T-cell (primary cell): ENCODE measurements at regions not wholly inside any gene's neighbourhood (a gene's known extent, or its start where the extent isn't known, plus 50 kb on each side); places are given as distances from the start of the nearest gene placed in this dataset.
A peak's percentile ranks its signal among the peaks of the same experiment; 100 is the strongest.
"Not testable (repeated sequence)": the region's sequence is repeated elsewhere in the genome, so short reads cannot be mapped to it uniquely, and the experiment has no call there.

Experiments used
- ATAC-seq, 4 experiments: fragments of 200-7000 bp in 3 of 4; fragments of 150-1000 bp in 1 of 4; cut with Tn5 transposase; replicated peaks in 1 of 4; 1 replicate in 3 of 4; 2 replicates in 1 of 4; pipeline ENCODE4 v1.10.0; 2021; ENCODE audit warnings: moderate library complexity in 3 of 4, mild to moderate bottlenecking in 2 of 4, moderate number of reproducible peaks in 1 of 4
- CTCF ChIA-PET, 2 donors: fragments of 300-600 bp; sonication (Branson Sonifier 250); formaldehyde crosslinking; loops; one replicate each; lab custom pipeline; 2022; ENCODE audit warnings: antibody characterized with exemption in 2 of 2; lab: Charles Lee
- POLR2A ChIA-PET, 2 donors: fragments of 300-600 bp; sonication (Branson Sonifier 250); formaldehyde crosslinking; loops; one replicate each; lab custom pipeline; 2022; ENCODE audit warnings: antibody characterized with exemption in 2 of 2; lab: Charles Lee
- DNase-seq, 35 experiments: peaks; one replicate each; pipeline versions ENCODE4 v3.0.0 to v3.0.0-alpha.2; 2013 to 2023
- H3K27ac ChIP-seq: one replicate; pipeline ENCODE4 v1.5.1; 2013; ENCODE audit warnings: low read length
- H3K27me3 ChIP-seq, 2 experiments: replicated peaks in 1 of 2; 1 replicate in 1 of 2; 2 replicates in 1 of 2; pipeline versions ENCODE4 v1.6.1 to v1.7.0; 2013; ENCODE audit warnings: low read length in 1 of 2, mixed read lengths in 1 of 2; ENCODE audit not compliant: control insufficient read depth in 2 of 2, insufficient read depth in 2 of 2; ENCODE audit errors: extremely low read depth in 1 of 2
- H3K36me3 ChIP-seq, 2 donors: 1 replicate in 1 of 2; 2 replicates in 1 of 2; pipeline versions ENCODE4 v1.6.1 to v1.7.0; 2013; ENCODE audit warnings: low read length in 1 of 2; ENCODE audit not compliant: control insufficient read depth in 2 of 2, insufficient read depth in 1 of 2; ENCODE audit errors: extremely low read depth in 1 of 2
- H3K4me1 ChIP-seq, 2 experiments: 1 replicate in 1 of 2; 2 replicates in 1 of 2; pipeline versions ENCODE4 v1.6.1 to v1.7.0; 2013; ENCODE audit warnings: low read length in 2 of 2, mixed read lengths in 1 of 2; ENCODE audit not compliant: insufficient read depth in 2 of 2, control insufficient read depth in 1 of 2; ENCODE audit errors: extremely low read depth in 1 of 2
- H3K4me3 ChIP-seq, 2 donors: 1 replicate in 1 of 2; 2 replicates in 1 of 2; pipeline versions ENCODE4 v1.5.1 to v1.7.0; 2013; ENCODE audit warnings: mild to moderate bottlenecking in 2 of 2, low read length in 1 of 2, moderate library complexity in 1 of 2; ENCODE audit not compliant: control insufficient read depth in 1 of 2; ENCODE audit errors: extremely low read depth in 1 of 2
- H3K9me3 ChIP-seq: 2 replicates; pipeline ENCODE4 v1.7.0; 2013
- H3K27ac Mint-ChIP-seq, 2 donors: one replicate each; pipeline ENCODE4 v1.8.0; 2020 to 2021; ENCODE audit warnings: mild to moderate bottlenecking in 2 of 2, mixed read lengths in 2 of 2
- H3K27me3 Mint-ChIP-seq, 2 donors: one replicate each; pipeline ENCODE4 v1.8.0; 2021 to 2022; ENCODE audit warnings: mixed read lengths in 2 of 2
- H3K36me3 Mint-ChIP-seq: one replicate; pipeline ENCODE4 v1.8.0; 2021; ENCODE audit warnings: mixed read lengths
- H3K4me1 Mint-ChIP-seq, 3 donors: one replicate each; pipeline ENCODE4 v1.8.0; 2020 to 2022; ENCODE audit warnings: mixed read lengths in 3 of 3, mild to moderate bottlenecking in 1 of 3
- H3K4me3 Mint-ChIP-seq, 3 donors: one replicate each; pipeline ENCODE4 v1.8.0; 2020 to 2022; ENCODE audit warnings: mild to moderate bottlenecking in 3 of 3, mixed read lengths in 3 of 3, moderate library complexity in 3 of 3
- H3K9me3 Mint-ChIP-seq, 3 donors: one replicate each; pipeline ENCODE4 v1.8.0; 2020 to 2022; ENCODE audit warnings: mixed read lengths in 3 of 3
- WGBS: methylation state at CpG from one replicate; pipeline ENCODE4 v1.1.5; 2013; ENCODE audit warnings: missing lambda C conversion rate; ENCODE audit not compliant: insufficient coverage; 5-methylcytosine and 5-hydroxymethylcytosine counted together

GRCh38 chr2:87075054-87075790 is 53.6 kb upstream of the PLGLB1 start:
- POLR2A ChIA-PET, result interaction anchor here in 1 of 2 donors (0.7 kb wide), 1 partner anchor 1525 kb away, joined by 3 read pairs; no protein-coding TSS in a partner anchor
- H3K4me3 Mint-ChIP-seq, result peak overlapping the region; percentile 82 to 89 (median 84)
- peaks cover 12 to 18% (median 15%) of the 10 kb centered on the region in 3 donors for H3K4me1 Mint-ChIP-seq
- Histone ChIP-seq H3K4me3 (peak overlapping the region; percentile 44 to 59), H3K27ac (peak overlapping the region; percentile 29)
- H3K9me3 Mint-ChIP-seq, H3K9me3 ChIP-seq, H3K4me1 ChIP-seq, ATAC-seq, H3K27me3 ChIP-seq, H3K36me3 ChIP-seq, H3K27me3 Mint-ChIP-seq, CTCF ChIA-PET, H3K36me3 Mint-ChIP-seq: not testable (repeated sequence)
- WGBS, result 0% methylated on average over 2 of the region's 47 CpGs
- H3K27ac Mint-ChIP-seq, result peak overlapping the region; percentile 43 to 66
- peak in 19 of 35 experiments; percentile 0 to 32 (median 14) for DNase-seq

GRCh38 chr2:87075791-87076252 is 54.2 kb upstream of the PLGLB1 start:
- CTCF ChIA-PET, H3K9me3 ChIP-seq, H3K4me1 ChIP-seq, H3K9me3 Mint-ChIP-seq, H3K27me3 Mint-ChIP-seq, POLR2A ChIA-PET, H3K36me3 ChIP-seq, H3K36me3 Mint-ChIP-seq, H3K27me3 ChIP-seq: not testable (repeated sequence)
- Mint-ChIP-seq H3K27ac (peak overlapping the region; percentile 46 to 84), H3K4me3 (peak overlapping the region; percentile 75 to 89 (median 77)), H3K4me1 (peaks cover 6 to 13% (median 9%) of the 10 kb centered on the region in 3 donors)
- H3K27ac ChIP-seq, result peak overlapping the region; percentile 29
- DNase-seq, result peak in 34 of 35 experiments; percentile 36 to 69 (median 54)
- WGBS, result 0% methylated on average over 21 of the region's 64 CpGs
- H3K4me3 ChIP-seq, result peak overlapping the region in 1 of 2 donors; percentile 59
- ATAC-seq, result peak; percentile 36 to 42 (median 42)

- POLR2A ChIA-PET, H3K27me3 ChIP-seq, H3K36me3 ChIP-seq, H3K27me3 Mint-ChIP-seq, H3K9me3 ChIP-seq, H3K4me1 ChIP-seq, H3K36me3 Mint-ChIP-seq, CTCF ChIA-PET, H3K9me3 Mint-ChIP-seq: not testable (repeated sequence)
- Mint-ChIP-seq H3K4me1 (peaks cover 6 to 11% (median 8%) of the 10 kb centered on the region in 3 donors), H3K27ac (peak overlapping the region; percentile 94 to 97), H3K4me3 (peak overlapping the region; percentile 89 to 92 (median 90))
- Histone ChIP-seq H3K4me3 (peak overlapping the region; percentile 59 to 67), H3K27ac (peak overlapping the region; percentile 86)
- DNase-seq (peak; percentile 82 to 96 (median 90)), ATAC-seq (peak; percentile 89 to 91 (median 90))
- WGBS, result under 1% methylated on average over 33 of the region's 84 CpGs
Observed at GRCh38 chr2:87076253-87077123, 54.8 kb upstream of the PLGLB1 start.

- peak in 1 of 4 experiments; percentile 4 for ATAC-seq
- CTCF ChIA-PET, H3K9me3 Mint-ChIP-seq, H3K36me3 Mint-ChIP-seq, H3K27me3 Mint-ChIP-seq, H3K4me1 ChIP-seq, POLR2A ChIA-PET, H3K27me3 ChIP-seq, H3K36me3 ChIP-seq, DNase-seq, H3K9me3 ChIP-seq: not testable (repeated sequence)
- peaks cover 6 to 11% (median 8%) of the 10 kb centered on the region in 3 donors for H3K4me1 Mint-ChIP-seq
- H3K4me3 ChIP-seq, result peak overlapping the region; percentile 59 to 67
- WGBS, result no CpG with 5 or more reads among the region's 26 CpGs
- H3K27ac ChIP-seq, result peak overlapping the region; percentile 86
- peak overlapping the region; percentile 89 to 92 (median 90) for H3K4me3 Mint-ChIP-seq
- peak overlapping the region; percentile 94 to 97 for H3K27ac Mint-ChIP-seq
Observed at GRCh38 chr2:87077124-87077446, 55.4 kb upstream of the PLGLB1 start.

- H3K4me3 Mint-ChIP-seq, H3K36me3 Mint-ChIP-seq, CTCF ChIA-PET, DNase-seq, H3K9me3 ChIP-seq, H3K27me3 Mint-ChIP-seq, H3K4me1 ChIP-seq, H3K27me3 ChIP-seq, H3K4me3 ChIP-seq, ATAC-seq, H3K36me3 ChIP-seq, H3K9me3 Mint-ChIP-seq, H3K27ac Mint-ChIP-seq, H3K27ac ChIP-seq, H3K4me1 Mint-ChIP-seq, POLR2A ChIA-PET: not testable (repeated sequence)
- WGBS, result no CpG with 5 or more reads among the region's 2 CpGs
Observed at GRCh38 chr2:87081727-87082126, 60.1 kb upstream of the PLGLB1 start.

- H3K9me3 ChIP-seq, H3K27ac ChIP-seq, H3K4me3 ChIP-seq, ATAC-seq, H3K4me1 ChIP-seq, DNase-seq, H3K27me3 ChIP-seq, H3K27me3 Mint-ChIP-seq, H3K36me3 ChIP-seq, CTCF ChIA-PET, H3K4me1 Mint-ChIP-seq, H3K9me3 Mint-ChIP-seq, POLR2A ChIA-PET, H3K36me3 Mint-ChIP-seq, H3K27ac Mint-ChIP-seq, H3K4me3 Mint-ChIP-seq: not testable (repeated sequence)
- WGBS, result 100% methylated on average over 2 of the region's 6 CpGs
Observed at GRCh38 chr2:87088079-87088478, 66.4 kb upstream of the PLGLB1 start.
